Neural cell (in vitro differentiated cells): ENCODE measurements at regions not wholly inside any gene's neighbourhood (a gene's known extent, or its start where the extent isn't known, plus 50 kb on each side); places are given as distances from the start of the nearest gene placed in this dataset.

Source experiments
- H2AFZ ChIP-seq: fragments of 200-600, 300-800 bp; sonication (generic), shearing (Covaris generic); 2 replicates; pipeline ENCODE4 v1.6.0; 2014; ENCODE audit warnings: low read depth, mild to moderate bottlenecking, antibody characterized with exemption, low read length, moderate library complexity
- H3F3A ChIP-seq: fragments of 200-600 bp; shearing (Covaris generic); 2 replicates; pipeline ENCODE4 v1.6.1; 2016; ENCODE audit warnings: mild to moderate bottlenecking, moderate library complexity, mixed read lengths, antibody characterized with exemption, low read length; ENCODE audit not compliant: insufficient read depth, poor library complexity, severe bottlenecking
- H3K27ac ChIP-seq: fragments of 200-600, 300-800 bp; sonication (generic), shearing (Covaris generic); 2 replicates; pipeline ENCODE4 v1.5.1; 2014; ENCODE audit warnings: mild to moderate bottlenecking, low read length, moderate library complexity
- H3K27me3 ChIP-seq: fragments of 300-800, 200-600 bp; sonication (generic), shearing (Covaris generic); 2 replicates; pipeline ENCODE4 v1.6.0; 2014; ENCODE audit warnings: mild to moderate bottlenecking, low read depth, low read length, moderate library complexity; ENCODE audit not compliant: insufficient read depth
- H3K36me3 ChIP-seq: fragments of 300-800, 200-600 bp; sonication (generic), shearing (Covaris generic); 2 replicates; pipeline ENCODE4 v1.5.1; 2014; ENCODE audit warnings: mild to moderate bottlenecking, antibody characterized with exemption, low read length, moderate library complexity; ENCODE audit not compliant: insufficient read depth
- H3K4me2 ChIP-seq: fragments of 300-800, 200-600 bp; sonication (generic), shearing (Covaris generic); 2 replicates; pipeline ENCODE4 v1.6.0; 2014; ENCODE audit warnings: mild to moderate bottlenecking, low read length
- H3K4me3 ChIP-seq: fragments of 300-800, 200-600 bp; sonication (generic), shearing (Covaris generic); 2 replicates; pipeline ENCODE4 v1.5.1; 2014; ENCODE audit warnings: mild to moderate bottlenecking, low read length, moderate library complexity
- H3K79me2 ChIP-seq: fragments of 200-600 bp; shearing (Covaris generic); replicated peaks from 2 replicates; pipeline ENCODE4 v1.6.0; 2014; ENCODE audit warnings: mild to moderate bottlenecking, low read length, moderate library complexity; ENCODE audit not compliant: insufficient read depth
- H3K9ac ChIP-seq: fragments of 300-800, 200-600 bp; sonication (generic), shearing (Covaris generic); 2 replicates; pipeline ENCODE4 v1.6.1; 2016; ENCODE audit warnings: mild to moderate bottlenecking, low read length, mixed read lengths
- H3K9me2 ChIP-seq: fragments of 200-600 bp; shearing (Covaris generic); 2 replicates; pipeline ENCODE4 v1.6.1; 2016; ENCODE audit warnings: mild to moderate bottlenecking, low read length, mixed read lengths; ENCODE audit not compliant: insufficient read depth
- H3K9me3 ChIP-seq: fragments of 200-600, 300-800 bp; sonication (generic), shearing (Covaris generic); 2 replicates; pipeline ENCODE4 v1.6.1; 2016; ENCODE audit warnings: mild to moderate bottlenecking, mixed run types, low read length, moderate library complexity, mixed read lengths
- H4K20me1 ChIP-seq: fragments of 200-600 bp; shearing (Covaris generic); 2 replicates; pipeline ENCODE4 v1.6.1; 2016; ENCODE audit warnings: mild to moderate bottlenecking, mixed run types; ENCODE audit not compliant: insufficient read depth
- CTCF ChIP-seq: fragments of 450-650 bp; IDR thresholded peaks from 2 replicates; pipeline ENCODE4 v1.5.1; 2014; ENCODE audit warnings: antibody characterized with exemption, mild to moderate bottlenecking, moderate library complexity; ENCODE audit not compliant: poor library complexity, severe bottlenecking
- EP300 ChIP-seq: fragments of 450-650 bp; conservative IDR thresholded peaks from 2 replicates; pipeline ENCODE4 v1.6.1; 2014; ENCODE audit warnings: antibody characterized with exemption, mild to moderate bottlenecking, moderate library complexity; ENCODE audit not compliant: poor library complexity, severe bottlenecking
- EZH2 ChIP-seq: fragments of 200-600, 300-800 bp; shearing (Covaris generic), sonication (generic); IDR thresholded peaks from 2 replicates; pipeline ENCODE4 v1.6.1; 2014; ENCODE audit warnings: antibody characterized with exemption, low read length, borderline replicate concordance, mild to moderate bottlenecking; ENCODE audit not compliant: insufficient read depth, poor library complexity, severe bottlenecking
- MXI1 ChIP-seq: fragments of 450-650 bp; conservative IDR thresholded peaks from 2 replicates; pipeline ENCODE4 v1.6.1; 2014; ENCODE audit warnings: antibody characterized with exemption, mild to moderate bottlenecking; ENCODE audit not compliant: poor library complexity, severe bottlenecking
- POLR2AphosphoS5 ChIP-seq: IDR thresholded peaks from 2 replicates; pipeline ENCODE4 v1.6.1; 2012
- RAD21 ChIP-seq: fragments of 450-650 bp; conservative IDR thresholded peaks from 2 replicates; pipeline ENCODE4 v1.6.1; 2014; ENCODE audit warnings: antibody characterized with exemption, mild to moderate bottlenecking, moderate library complexity
- REST ChIP-seq: IDR thresholded peaks from 2 replicates; pipeline ENCODE4 v1.6.1; 2012; ENCODE audit warnings: borderline replicate concordance
- SMC3 ChIP-seq: fragments of 450-650 bp; conservative IDR thresholded peaks from 2 replicates; pipeline ENCODE4 v1.6.1; 2014; ENCODE audit warnings: antibody characterized with exemption, mild to moderate bottlenecking, moderate library complexity; ENCODE audit not compliant: poor library complexity
- TAF1 ChIP-seq: IDR thresholded peaks from 2 replicates; pipeline ENCODE4 v1.6.1; 2012; ENCODE audit warnings: low read depth

DNA sequence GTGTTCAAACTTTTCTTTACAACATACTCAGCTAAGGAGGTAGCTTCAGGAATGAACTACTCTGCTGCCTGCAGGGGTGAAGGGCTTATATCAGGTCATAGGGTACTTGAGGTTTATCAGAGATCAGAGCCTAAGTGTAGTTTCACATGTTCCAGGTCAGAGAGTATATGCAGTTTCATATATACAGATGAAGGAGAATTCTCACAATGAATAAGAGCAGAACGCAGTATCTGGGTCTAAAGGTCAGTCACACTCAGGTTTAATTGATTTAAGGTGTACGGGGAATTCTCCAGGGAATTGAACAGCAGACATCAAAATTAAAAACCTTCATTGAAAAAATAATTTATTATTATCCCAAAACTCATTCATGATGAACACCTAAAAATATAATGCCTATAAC is 700.6 kb downstream of the TECRL start:
- Histone ChIP-seq H3K27ac (no peak overlapping the region), H3K79me2 (no peaks in the 10 kb centered on the region), H3K9me2 (no peaks in the 10 kb centered on the region), H3K9me3 (no peaks in the 10 kb centered on the region), H3K4me3 (no peak overlapping the region), H3F3A (no peaks in the 10 kb centered on the region), H3K27me3 (no peaks in the 10 kb centered on the region), H3K4me2 (no peak overlapping the region), H4K20me1 (no peaks in the 10 kb centered on the region), H3K36me3 (no peaks in the 10 kb centered on the region), H3K9ac (no peak overlapping the region), H2AFZ (no peak overlapping the region)
- no peak for TF ChIP-seq REST
- no peak for TF ChIP-seq MXI1
- TF ChIP-seq POLR2AphosphoS5, result no peak
- TF ChIP-seq CTCF, result no peak
- no peak for TF ChIP-seq EZH2

- H3K4me2 ChIP-seq, result no peak overlapping the region
- H4K20me1 ChIP-seq, result no peaks in the 10 kb centered on the region
- H3K9me3 ChIP-seq, result no peaks in the 10 kb centered on the region
- no peak overlapping the region for H3K9ac ChIP-seq
- no peak overlapping the region for H3K4me3 ChIP-seq
- H3K27ac ChIP-seq, result no peak overlapping the region
- no peaks in the 10 kb centered on the region for H3F3A ChIP-seq
- no peaks in the 10 kb centered on the region for H3K79me2 ChIP-seq
- TF ChIP-seq TAF1 (no peak), CTCF (no peak), EP300 (no peak), EZH2 (no peak), MXI1 (no peak), POLR2AphosphoS5 (no peak), RAD21 (no peak), REST (no peak), SMC3 (no peak)
- H3K9me2 ChIP-seq, result no peaks in the 10 kb centered on the region
- no peaks in the 10 kb centered on the region for H3K27me3 ChIP-seq
- no peaks in the 10 kb centered on the region for H3K36me3 ChIP-seq
- no peak overlapping the region for H2AFZ ChIP-seq
These were observed 708.7 kb downstream of the TECRL start for GRCh38 chr4:63700569-63700968.
